Pulmonary artery endothelial cell (primary cell): ENCODE measurements at regions not wholly inside any gene's neighbourhood (a gene's known extent, or its start where the extent isn't known, plus 50 kb on each side); places are given as distances from the start of the nearest gene placed in this dataset.

Experiments
- DNase-seq: peaks from one replicate; pipeline ENCODE4 v3.0.0-alpha.2; 2011; ENCODE audit warnings: low read depth, low spot score

DNA sequence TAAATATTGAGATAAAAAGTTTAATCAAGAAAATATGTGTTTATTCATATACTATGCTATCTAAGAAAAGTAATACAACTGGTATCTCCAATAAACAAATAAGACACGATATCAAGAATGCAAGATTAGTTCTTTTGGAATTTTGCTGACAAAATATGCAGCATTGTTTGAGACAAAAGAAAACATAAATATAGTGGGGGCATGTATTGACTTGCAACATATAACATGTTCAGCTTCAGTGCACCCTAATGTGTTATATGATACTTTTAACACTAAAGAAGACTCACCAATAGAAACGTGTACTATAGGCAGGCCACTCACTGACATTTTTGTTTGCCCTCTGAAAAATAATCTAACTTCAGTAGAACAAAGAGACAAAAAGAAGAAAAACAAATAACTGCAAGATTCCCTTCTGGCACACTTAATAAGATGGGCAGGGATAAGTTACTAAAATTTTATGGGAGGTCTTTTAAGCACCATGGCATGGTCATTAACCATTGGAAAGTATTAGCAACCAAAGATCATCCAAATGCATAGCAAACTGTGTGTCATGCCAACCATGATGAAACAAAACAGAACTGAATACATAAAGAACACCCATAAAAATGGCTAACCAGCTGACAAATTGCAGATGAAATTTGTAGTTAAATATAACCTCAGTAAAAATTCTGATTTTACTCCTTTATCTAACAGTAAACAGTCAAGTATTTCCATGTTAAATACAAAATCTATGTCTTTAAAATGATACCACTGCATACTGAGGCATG, 447.9 kb upstream of the FAM241A start:
- no peak for DNase-seq

DNA sequence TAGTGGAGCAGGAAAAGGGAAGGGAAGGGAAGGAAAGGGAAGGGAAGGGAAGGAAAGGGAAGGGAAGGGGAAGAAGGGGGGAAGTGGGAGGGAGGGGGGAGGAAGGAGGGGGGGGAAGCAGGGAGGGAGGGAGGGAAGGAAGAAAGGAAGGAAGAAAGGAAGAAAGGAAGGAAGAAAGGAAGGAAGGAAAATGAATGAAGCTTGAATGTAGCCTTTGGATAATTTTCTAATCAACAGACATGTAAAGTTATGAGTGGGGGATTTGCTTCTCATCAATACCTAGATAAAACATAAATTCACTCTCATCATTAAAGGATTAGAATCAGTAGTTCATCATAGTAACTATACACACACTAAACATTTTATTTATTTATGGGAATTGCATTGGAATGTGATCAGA, 446.9 kb upstream of the FAM241A start:
- DNase-seq, result no peak

- DNase-seq, result no peak
These were observed 446.1 kb upstream of the FAM241A start for GRCh38 chr4:111699165-111699564.

GRCh38 chr4:111701102-111701501, 444.2 kb upstream of the FAM241A start:
- no peak for DNase-seq

DNA sequence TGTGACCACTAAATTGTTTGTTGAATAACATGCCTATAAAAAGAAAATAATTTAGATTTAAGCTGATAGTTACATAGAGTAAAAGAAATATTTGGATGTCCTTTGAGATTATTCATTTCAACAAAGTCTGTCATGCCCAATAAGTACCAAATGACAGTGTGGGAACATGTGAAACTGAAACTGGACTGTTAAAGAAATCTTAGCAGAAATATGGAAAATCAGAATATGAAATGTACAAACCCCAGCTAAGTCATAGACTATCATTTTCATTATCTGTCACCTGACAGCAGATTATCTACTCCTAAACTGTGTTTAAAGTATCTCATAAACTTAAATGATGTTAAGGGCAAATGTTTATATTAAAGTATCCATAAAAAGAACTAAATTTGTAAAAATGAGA, 437.8 kb upstream of the FAM241A start:
- no peak for DNase-seq

GRCh38 chr4:111712093-111712677, 433.1 kb upstream of the FAM241A start:
- DNase-seq, result no peak

DNA sequence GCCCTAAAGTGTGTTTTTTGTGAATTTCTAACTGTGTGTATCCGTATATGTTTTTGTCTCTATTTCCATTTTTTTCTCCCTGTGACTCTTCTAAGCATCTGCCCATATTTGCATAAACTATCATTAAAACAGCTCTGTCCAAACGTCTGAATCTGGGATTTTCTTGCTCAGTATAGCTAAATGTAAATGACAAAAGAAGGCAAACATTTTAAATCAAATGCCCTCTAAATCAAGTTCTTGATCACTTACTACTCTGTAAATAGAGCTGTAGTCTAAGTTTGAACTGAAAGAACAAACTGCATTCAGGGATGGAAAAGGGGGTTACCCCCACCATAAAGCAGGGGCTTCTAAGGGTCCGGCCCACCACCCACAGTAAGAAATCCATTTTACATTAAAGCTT, 432.0 kb upstream of the FAM241A start:
- DNase-seq, result no peak

- DNase-seq, result no peak
These were observed 427.3 kb upstream of the FAM241A start for GRCh38 chr4:111717921-111718320.

GRCh38 chr4:111718763-111719559, 426.3 kb upstream of the FAM241A start:
- no peak for DNase-seq

- no peak for DNase-seq
These were observed 424.4 kb upstream of the FAM241A start for GRCh38 chr4:111720866-111721265.

GRCh38 chr4:111722213-111722720, 423.0 kb upstream of the FAM241A start:
- no peak for DNase-seq

GRCh38 chr4:111736516-111736915, 408.7 kb upstream of the FAM241A start:
- DNase-seq, result no peak

DNA sequence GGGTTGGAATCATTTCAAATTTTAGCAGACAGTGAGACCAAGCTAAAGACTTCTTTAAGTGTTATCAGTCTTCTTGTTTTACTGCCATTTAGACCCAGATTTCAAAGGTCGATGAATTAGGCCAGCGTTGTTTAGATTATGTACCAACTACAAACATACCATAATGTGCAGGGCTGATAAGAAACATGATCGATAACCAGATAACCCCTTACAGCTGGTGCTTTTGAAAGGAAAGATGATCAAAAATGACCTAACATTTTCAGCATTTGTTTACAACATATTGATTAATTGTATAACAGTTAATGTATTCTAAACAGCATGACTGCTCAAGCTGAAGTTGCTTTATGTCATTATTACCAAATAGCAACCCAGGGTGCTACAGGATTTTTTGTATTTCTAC, 400.4 kb upstream of the FAM241A start:
- DNase-seq, result no peak

DNA sequence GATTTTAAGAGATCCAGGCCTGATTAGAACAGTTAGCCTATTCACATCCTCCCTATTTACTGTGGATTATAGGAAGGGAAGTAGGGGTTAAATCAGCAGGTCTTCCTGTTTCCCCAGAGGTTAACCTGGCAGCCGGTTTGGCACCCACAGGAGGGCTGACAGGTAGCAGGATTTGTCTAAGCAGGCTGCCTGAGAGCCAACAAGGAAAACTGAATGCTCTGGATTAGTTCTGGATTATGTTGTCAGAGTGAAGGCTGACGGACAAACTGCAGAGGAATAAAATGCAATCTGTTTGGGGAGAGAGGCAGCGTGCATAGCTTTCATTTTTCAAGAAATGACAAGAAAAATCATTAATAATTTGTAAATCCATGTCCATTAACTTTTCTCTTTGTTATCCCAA, 397.1 kb upstream of the FAM241A start:
- no peak for DNase-seq

DNA sequence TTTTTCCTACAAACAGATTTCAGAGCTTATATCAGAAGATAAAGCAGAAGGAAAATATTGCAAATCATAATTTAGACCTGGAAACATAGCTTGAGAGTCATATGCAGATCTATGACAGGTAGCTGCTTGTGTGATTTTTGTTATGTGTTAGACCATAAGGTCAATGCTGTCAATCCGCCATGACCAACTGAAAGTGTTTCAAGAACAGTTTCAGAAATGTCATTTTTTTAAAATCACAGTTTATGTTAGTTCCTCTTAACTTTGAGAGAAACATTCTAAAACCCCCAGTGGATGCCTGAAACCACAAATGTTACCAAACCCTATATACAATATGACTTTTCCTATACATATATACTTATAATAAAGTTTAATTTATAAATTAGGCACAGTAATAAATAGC, 391.3 kb upstream of the FAM241A start:
- DNase-seq, result no peak

DNA sequence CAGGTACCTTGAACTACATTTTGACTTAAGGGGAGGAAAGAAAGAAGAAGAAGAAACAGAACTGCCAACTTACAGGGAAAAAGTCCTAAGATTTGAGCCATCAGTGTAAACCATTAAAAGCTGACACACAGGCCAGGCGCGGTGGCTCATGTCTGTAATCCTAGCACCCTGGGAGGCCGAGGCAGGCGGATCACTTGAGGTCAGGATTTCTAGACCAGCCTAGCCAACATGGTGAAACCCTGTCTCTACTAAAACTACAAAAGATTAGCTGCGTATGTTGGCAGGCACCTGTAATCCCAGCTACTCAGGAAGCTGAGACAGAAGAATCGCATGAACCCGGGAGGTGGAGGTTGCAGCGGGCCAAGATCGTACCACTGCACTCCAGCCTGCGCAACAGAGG, 389.7 kb upstream of the FAM241A start:
- DNase-seq, result no peak

DNA sequence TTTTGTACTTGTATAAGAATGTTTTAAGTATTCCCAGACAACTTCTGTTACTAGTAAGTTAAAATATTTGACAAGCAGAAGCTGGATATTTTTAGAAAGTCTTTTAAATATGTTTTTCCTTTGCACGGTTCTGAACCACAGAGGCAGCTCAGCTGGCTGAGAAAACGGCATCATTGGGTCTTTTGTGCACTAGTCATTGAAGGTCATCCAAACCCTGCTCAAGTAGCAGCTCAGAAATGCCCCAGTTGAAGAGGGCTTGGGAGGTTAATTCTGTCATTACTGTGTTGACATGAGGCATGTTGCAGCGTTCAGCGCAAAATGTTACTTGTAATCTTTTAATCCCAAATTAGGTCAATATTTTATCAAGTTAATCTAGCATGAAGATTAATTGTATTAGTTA, 383.7 kb upstream of the FAM241A start:
- no peak for DNase-seq

- no peak for DNase-seq
These were observed 374.7 kb upstream of the FAM241A start for GRCh38 chr4:111770514-111770913.

DNA sequence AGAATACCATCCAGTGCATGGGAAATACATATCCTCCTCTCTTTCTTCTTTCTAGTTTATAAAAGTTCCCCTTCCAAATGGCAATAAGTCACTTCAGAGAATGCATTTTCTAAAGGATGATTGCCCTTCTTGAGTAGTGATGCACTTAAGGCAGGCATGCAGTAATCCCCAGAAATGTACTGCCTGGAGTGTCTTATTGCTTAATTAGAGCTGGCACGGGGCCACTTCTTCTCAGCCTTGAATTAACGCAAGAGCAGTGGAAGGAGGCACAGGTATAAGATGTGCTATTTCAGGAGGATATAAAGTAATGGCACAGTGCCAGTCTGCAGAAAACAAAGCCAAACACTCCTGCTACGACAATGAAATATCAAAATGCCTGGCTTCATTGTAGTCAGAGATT, 371.4 kb upstream of the FAM241A start:
- DNase-seq, result no peak

- DNase-seq, result no peak
These were observed 369.5 kb upstream of the FAM241A start for GRCh38 chr4:111775556-111776297.

DNA sequence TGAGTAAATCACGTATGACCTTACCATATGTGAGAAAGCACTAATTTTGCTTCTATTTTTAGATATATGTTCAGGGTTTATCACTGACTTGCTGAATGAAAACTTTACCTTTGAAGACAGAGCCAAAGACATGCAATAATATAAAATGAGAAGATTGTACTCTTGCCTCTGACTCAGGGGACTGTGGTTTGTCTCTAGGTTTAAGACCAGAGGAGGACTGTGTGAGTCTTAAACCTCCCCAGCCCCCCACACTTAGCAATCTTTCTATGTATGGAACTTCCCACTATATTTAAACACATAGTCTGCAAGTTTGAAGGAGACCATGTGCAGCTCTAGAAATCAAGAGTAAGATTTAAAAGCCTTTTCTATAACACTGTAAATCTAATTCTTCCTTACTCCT, 368.7 kb upstream of the FAM241A start:
- no peak for DNase-seq

DNA sequence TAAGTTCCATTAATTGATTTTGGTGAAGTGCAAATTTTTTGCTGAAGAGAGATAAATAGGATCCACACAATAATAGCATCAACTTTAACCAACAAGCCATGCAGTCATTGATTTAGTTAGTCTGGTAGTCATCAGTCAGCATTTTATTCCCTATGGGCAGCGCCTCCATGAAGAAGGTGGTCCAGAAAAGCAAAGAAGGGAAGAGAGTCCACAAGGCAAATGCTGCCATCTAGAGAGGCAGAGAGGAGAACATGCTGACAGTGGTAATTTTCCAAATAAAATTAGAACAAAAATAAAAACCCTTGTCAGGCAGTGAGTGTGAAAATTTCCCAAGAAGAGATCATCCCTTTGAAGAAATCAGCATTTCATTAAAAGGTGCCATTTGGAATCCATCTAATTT, 366.7 kb upstream of the FAM241A start:
- DNase-seq, result no peak
